ENCODE measurements at regions not wholly inside any gene's neighbourhood (a gene's known extent, or its start where the extent isn't known, plus 50 kb on each side); places are given as distances from the start of the nearest gene placed in this dataset.

- peak overlapping the region; percentile 40 for H3K4me2 ChIP-seq (ENCODE audit: insufficient read depth, low read length)
- no peak overlapping the region for H3K4me3 ChIP-seq (ENCODE audit: insufficient read depth, low read length)
- H3K27ac ChIP-seq (ENCODE audit: low read depth, low read length) = no peak overlapping the region
- H3K36me3 ChIP-seq (ENCODE audit: insufficient read depth, low read length) = no peaks in the 10 kb centered on the region
- H3K4me1 ChIP-seq (ENCODE audit: insufficient read depth, low read length) = no peaks in the 10 kb centered on the region
- no peak overlapping the region for H2AFZ ChIP-seq (ENCODE audit: low read length)
- no peak for TF ChIP-seq CTCF (IDR thresholded peaks at IDR 0.05; ENCODE audit: extremely low read depth, low read depth, low read length)
- no peaks in the 10 kb centered on the region for H3K79me2 ChIP-seq (ENCODE audit: insufficient read depth, low read length)
- DNase-seq (ENCODE audit: insufficient read length, low spot score, missing footprints) = no peak
- no peaks in the 10 kb centered on the region for H4K20me1 ChIP-seq (ENCODE audit: insufficient read depth, low read length)
- H3K9me3 ChIP-seq (ENCODE audit: low read depth, low read length) = no peaks in the 10 kb centered on the region
- no peaks in the 10 kb centered on the region for H3K27me3 ChIP-seq (ENCODE audit: insufficient read depth, low read length)
Observed at GRCh38 chr13:34335014-34336007, 517.4 kb downstream of the RFC3 start.

DNA sequence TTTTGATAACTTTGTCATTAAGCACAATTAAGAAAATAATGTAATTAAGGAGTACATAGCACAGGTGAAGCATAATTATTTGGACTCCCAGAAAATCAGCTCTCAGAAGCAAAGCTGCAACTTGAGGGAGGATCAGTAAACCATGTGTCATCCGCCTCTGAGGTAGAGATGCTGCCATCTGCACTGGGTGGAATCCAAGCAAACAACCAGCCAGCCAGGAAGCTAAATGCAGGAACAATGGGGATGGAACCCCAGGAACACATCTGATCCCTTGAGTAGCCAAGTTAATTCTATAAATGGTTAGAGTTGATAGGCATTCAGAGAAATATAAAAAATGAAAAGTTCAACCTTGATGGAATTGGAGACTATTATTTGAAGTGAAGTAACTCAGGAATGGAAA lies 520.2 kb downstream of the RFC3 start:
- Histone ChIP-seq H3K4me1 (ENCODE audit: insufficient read depth, low read length) (no peaks in the 10 kb centered on the region), H3K4me3 (ENCODE audit: insufficient read depth, low read length) (no peak overlapping the region), H3K79me2 (ENCODE audit: insufficient read depth, low read length) (no peaks in the 10 kb centered on the region), H2AFZ (ENCODE audit: low read length) (no peak overlapping the region), H3K27ac (ENCODE audit: low read depth, low read length) (no peak overlapping the region), H3K27me3 (ENCODE audit: insufficient read depth, low read length) (no peaks in the 10 kb centered on the region), H3K9me3 (ENCODE audit: low read depth, low read length) (no peaks in the 10 kb centered on the region), H3K4me2 (ENCODE audit: insufficient read depth, low read length) (no peak overlapping the region), H4K20me1 (ENCODE audit: insufficient read depth, low read length) (no peaks in the 10 kb centered on the region), H3K36me3 (ENCODE audit: insufficient read depth, low read length) (no peaks in the 10 kb centered on the region)
- no peak for DNase-seq (ENCODE audit: insufficient read length, low spot score, missing footprints)
- TF ChIP-seq CTCF (IDR thresholded peaks at IDR 0.05; ENCODE audit: extremely low read depth, low read depth, low read length) = no peak

- no peak for TF ChIP-seq CTCF (IDR thresholded peaks at IDR 0.05; ENCODE audit: extremely low read depth, low read depth, low read length)
- no peak for DNase-seq (ENCODE audit: insufficient read length, low spot score, missing footprints)
- H3K27ac ChIP-seq (ENCODE audit: low read depth, low read length) = no peak overlapping the region
- no peaks in the 10 kb centered on the region for H3K79me2 ChIP-seq (ENCODE audit: insufficient read depth, low read length)
- H3K36me3 ChIP-seq (ENCODE audit: insufficient read depth, low read length) = no peaks in the 10 kb centered on the region
- H3K9me3 ChIP-seq (ENCODE audit: low read depth, low read length) = no peaks in the 10 kb centered on the region
- no peak overlapping the region for H3K4me2 ChIP-seq (ENCODE audit: insufficient read depth, low read length)
- no peak overlapping the region for H2AFZ ChIP-seq (ENCODE audit: low read length)
- H4K20me1 ChIP-seq (ENCODE audit: insufficient read depth, low read length) = no peaks in the 10 kb centered on the region
- H3K4me1 ChIP-seq (ENCODE audit: insufficient read depth, low read length) = no peaks in the 10 kb centered on the region
- no peaks in the 10 kb centered on the region for H3K27me3 ChIP-seq (ENCODE audit: insufficient read depth, low read length)
- no peak overlapping the region for H3K4me3 ChIP-seq (ENCODE audit: insufficient read depth, low read length)
Observed at GRCh38 chr13:34340534-34340933, 522.6 kb downstream of the RFC3 start.

DNA sequence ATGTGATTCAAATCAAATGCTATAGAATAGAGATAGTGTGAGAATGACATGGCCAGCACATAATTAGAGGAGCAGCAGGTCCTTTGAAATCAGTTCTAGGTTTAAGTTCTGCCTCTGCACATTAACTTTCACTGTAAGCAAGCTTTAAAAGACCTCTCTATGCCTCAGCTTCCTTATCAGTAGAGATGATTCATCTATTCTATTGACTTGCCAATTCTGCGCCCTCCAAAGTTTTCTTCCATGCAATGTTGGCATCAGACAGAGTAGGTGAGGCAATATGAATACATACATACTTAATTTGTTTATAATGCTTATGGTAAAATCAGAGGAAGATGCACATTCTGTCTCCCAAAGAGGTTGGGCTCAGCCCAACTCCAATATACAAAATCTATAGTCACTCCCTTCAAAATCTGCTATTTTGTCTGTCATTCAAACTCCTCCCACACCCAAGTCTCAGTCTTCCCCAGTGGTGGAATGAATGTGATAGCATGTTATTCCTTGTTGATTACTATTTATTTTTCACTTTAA lies 525.5 kb downstream of the RFC3 start:
- TF ChIP-seq CTCF (IDR thresholded peaks at IDR 0.05; ENCODE audit: extremely low read depth, low read depth, low read length) = no peak
- H3K4me3 ChIP-seq (ENCODE audit: insufficient read depth, low read length) = no peak overlapping the region
- H3K4me2 ChIP-seq (ENCODE audit: insufficient read depth, low read length) = no peak overlapping the region
- no peak overlapping the region for H2AFZ ChIP-seq (ENCODE audit: low read length)
- H3K79me2 ChIP-seq (ENCODE audit: insufficient read depth, low read length) = no peaks in the 10 kb centered on the region
- DNase-seq (ENCODE audit: insufficient read length, low spot score, missing footprints) = no peak
- no peaks in the 10 kb centered on the region for H3K9me3 ChIP-seq (ENCODE audit: low read depth, low read length)
- no peak overlapping the region for H3K27ac ChIP-seq (ENCODE audit: low read depth, low read length)
- H4K20me1 ChIP-seq (ENCODE audit: insufficient read depth, low read length) = no peaks in the 10 kb centered on the region
- no peaks in the 10 kb centered on the region for H3K36me3 ChIP-seq (ENCODE audit: insufficient read depth, low read length)
- no peaks in the 10 kb centered on the region for H3K4me1 ChIP-seq (ENCODE audit: insufficient read depth, low read length)
- no peaks in the 10 kb centered on the region for H3K27me3 ChIP-seq (ENCODE audit: insufficient read depth, low read length)
